ENCODE measurements at regions not wholly inside any gene's neighbourhood (a gene's known extent, or its start where the extent isn't known, plus 50 kb on each side); places are given as distances from the start of the nearest gene placed in this dataset.

DNA sequence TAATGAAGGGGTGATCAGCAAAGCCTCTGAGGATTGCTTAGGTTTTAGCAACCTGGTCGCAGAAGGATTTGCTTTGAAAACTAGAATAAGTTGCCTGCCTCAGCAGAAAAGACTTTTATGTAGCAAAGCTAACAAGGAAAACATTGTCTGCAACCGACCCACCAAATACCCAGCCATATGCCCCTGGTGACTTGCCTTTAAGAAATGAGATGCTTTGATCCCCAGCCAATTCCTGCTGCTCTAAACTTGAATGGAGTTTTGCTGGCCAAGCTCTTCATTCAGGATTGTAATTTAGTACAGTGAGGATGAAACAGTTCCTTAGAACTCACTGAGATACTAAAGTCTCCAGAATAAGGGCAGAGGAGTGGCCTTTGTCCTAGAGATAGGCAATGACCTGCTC, 139.8 kb upstream of the PROK2 start:
- DNase-seq = no peak
- no peaks in the 10 kb centered on the region for H3F3A ChIP-seq (replicated peaks; ENCODE audit: insufficient read depth)
- H4K20me1 ChIP-seq (ENCODE audit: insufficient read depth) = no peaks in the 10 kb centered on the region
- H3K79me2 ChIP-seq (ENCODE audit: insufficient read depth) = no peaks in the 10 kb centered on the region
- H3K27me3 ChIP-seq (ENCODE audit: insufficient read depth) = no peaks in the 10 kb centered on the region; the same call in 1 of the 2 replicates
- H3K36me3 ChIP-seq (replicated peaks in 1 of 2; ENCODE audit: control insufficient read depth in 1 of 2, insufficient read depth in 2 of 2, low read length in 1 of 2) = no peaks in the 10 kb centered on the region
- no peaks in the 10 kb centered on the region; a peak in 1 of 4 replicates for H3K4me1 ChIP-seq (ENCODE audit: control insufficient read depth in 1 of 2, insufficient read depth in 2 of 2, low read depth in 1 of 2, low read length in 1 of 2)
- CTCF ChIA-PET = no interaction called here
- no peak overlapping the region for H3K9ac ChIP-seq
- H3K9me3 ChIP-seq = no peaks in the 10 kb centered on the region
- H3K4me2 ChIP-seq = no peak overlapping the region
- H3K9me2 ChIP-seq = no peaks in the 10 kb centered on the region
- no peak overlapping the region for H3K27ac ChIP-seq (ENCODE audit: low read depth in 2 of 2, low read length in 1 of 2)
- TF ChIP-seq NRF1 (IDR thresholded peaks at IDR 0.05; ENCODE audit: low read depth, low read length) (no peak), ZBTB33 (IDR thresholded peaks at IDR 0.05; ENCODE audit: borderline replicate concordance, low read depth) (no peak), POLR2AphosphoS5 (IDR thresholded peaks at IDR 0.05; ENCODE audit: low read depth, low read length) (no peak), USF1 (IDR thresholded peaks at IDR 0.05; ENCODE audit: borderline replicate concordance, low read depth) (no peak), TEAD4 (IDR thresholded peaks at IDR 0.05; ENCODE audit: borderline replicate concordance, insufficient read depth) (no peak), MEF2A (IDR thresholded peaks at IDR 0.05; ENCODE audit: borderline replicate concordance, low read depth) (no peak), RAD21 (IDR thresholded peaks at IDR 0.05; ENCODE audit: low read length) (no peak), TAF1 (IDR thresholded peaks at IDR 0.05; ENCODE audit: borderline replicate concordance, low read depth, low read length) (no peak), RCOR1 (IDR thresholded peaks at IDR 0.05; ENCODE audit: low read length) (no peak), MXI1 (IDR thresholded peaks at IDR 0.05; ENCODE audit: low read depth, low read length) (no peak), SIN3A (IDR thresholded peaks at IDR 0.05; ENCODE audit: borderline replicate concordance, low read depth, low read length) (no peak), RXRA (IDR thresholded peaks at IDR 0.05; ENCODE audit: borderline replicate concordance, low read depth) (no peak), USF2 (IDR thresholded peaks at IDR 0.05; ENCODE audit: borderline replicate concordance, low read depth, low read length) (no peak), TCF12 (IDR thresholded peaks at IDR 0.05) (no peak), EP300 (IDR thresholded peaks at IDR 0.05; ENCODE audit: borderline replicate concordance in 1 of 2, low read depth in 1 of 2, low read length in 1 of 2) (no peak), GABPA (IDR thresholded peaks at IDR 0.05; ENCODE audit: low read depth) (no peak)
- TF ChIP-seq, protein P1, sequence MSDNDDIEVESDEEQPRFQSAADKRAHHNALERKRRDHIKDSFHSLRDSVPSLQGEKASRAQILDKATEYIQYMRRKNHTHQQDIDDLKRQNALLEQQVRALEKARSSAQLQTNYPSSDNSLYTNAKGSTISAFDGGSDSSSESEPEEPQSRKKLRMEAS (IDR thresholded peaks at IDR 0.05; ENCODE audit: low read depth) = no peak
- POLR2A ChIA-PET = no interaction called here
- H2AFZ ChIP-seq (ENCODE audit: low read depth) = no peak overlapping the region
- no peak overlapping the region for H3K4me3 ChIP-seq (ENCODE audit: low read depth in 2 of 2, low read length in 1 of 2)
- 23% methylated on average over 2 of the region's 2 CpGs for WGBS (ENCODE audit: low lambda C conversion rate)
